Choroid plexus epithelial cell (primary cell): ENCODE measurements at regions not wholly inside any gene's neighbourhood (a gene's known extent, or its start where the extent isn't known, plus 50 kb on each side); places are given as distances from the start of the nearest gene placed in this dataset.

Experiments used
- DNase-seq: peaks from one replicate; pipeline ENCODE4 v3.0.0-alpha.2; 2010; ENCODE audit warnings: low read depth
- H3K4me3 ChIP-seq: 2 replicates; pipeline ENCODE4 v1.5.1; 2011; ENCODE audit warnings: low read depth, mild to moderate bottlenecking, control low read depth, low read length, moderate library complexity
- TF ChIP-seq, protein P1 (sequence below): conservative IDR thresholded peaks from 2 replicates; pipeline ENCODE4 v1.5.1; 2011; ENCODE audit warnings: low read depth, mild to moderate bottlenecking, control low read depth, inconsistent platforms, low read length, moderate library complexity

GRCh38 chr4:127347936-127348335 is 284.8 kb upstream of the INTU start:
- TF ChIP-seq, protein P1, sequence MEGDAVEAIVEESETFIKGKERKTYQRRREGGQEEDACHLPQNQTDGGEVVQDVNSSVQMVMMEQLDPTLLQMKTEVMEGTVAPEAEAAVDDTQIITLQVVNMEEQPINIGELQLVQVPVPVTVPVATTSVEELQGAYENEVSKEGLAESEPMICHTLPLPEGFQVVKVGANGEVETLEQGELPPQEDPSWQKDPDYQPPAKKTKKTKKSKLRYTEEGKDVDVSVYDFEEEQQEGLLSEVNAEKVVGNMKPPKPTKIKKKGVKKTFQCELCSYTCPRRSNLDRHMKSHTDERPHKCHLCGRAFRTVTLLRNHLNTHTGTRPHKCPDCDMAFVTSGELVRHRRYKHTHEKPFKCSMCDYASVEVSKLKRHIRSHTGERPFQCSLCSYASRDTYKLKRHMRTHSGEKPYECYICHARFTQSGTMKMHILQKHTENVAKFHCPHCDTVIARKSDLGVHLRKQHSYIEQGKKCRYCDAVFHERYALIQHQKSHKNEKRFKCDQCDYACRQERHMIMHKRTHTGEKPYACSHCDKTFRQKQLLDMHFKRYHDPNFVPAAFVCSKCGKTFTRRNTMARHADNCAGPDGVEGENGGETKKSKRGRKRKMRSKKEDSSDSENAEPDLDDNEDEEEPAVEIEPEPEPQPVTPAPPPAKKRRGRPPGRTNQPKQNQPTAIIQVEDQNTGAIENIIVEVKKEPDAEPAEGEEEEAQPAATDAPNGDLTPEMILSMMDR: no peak
- no peak overlapping the region for H3K4me3 ChIP-seq
- DNase-seq: no peak

DNA sequence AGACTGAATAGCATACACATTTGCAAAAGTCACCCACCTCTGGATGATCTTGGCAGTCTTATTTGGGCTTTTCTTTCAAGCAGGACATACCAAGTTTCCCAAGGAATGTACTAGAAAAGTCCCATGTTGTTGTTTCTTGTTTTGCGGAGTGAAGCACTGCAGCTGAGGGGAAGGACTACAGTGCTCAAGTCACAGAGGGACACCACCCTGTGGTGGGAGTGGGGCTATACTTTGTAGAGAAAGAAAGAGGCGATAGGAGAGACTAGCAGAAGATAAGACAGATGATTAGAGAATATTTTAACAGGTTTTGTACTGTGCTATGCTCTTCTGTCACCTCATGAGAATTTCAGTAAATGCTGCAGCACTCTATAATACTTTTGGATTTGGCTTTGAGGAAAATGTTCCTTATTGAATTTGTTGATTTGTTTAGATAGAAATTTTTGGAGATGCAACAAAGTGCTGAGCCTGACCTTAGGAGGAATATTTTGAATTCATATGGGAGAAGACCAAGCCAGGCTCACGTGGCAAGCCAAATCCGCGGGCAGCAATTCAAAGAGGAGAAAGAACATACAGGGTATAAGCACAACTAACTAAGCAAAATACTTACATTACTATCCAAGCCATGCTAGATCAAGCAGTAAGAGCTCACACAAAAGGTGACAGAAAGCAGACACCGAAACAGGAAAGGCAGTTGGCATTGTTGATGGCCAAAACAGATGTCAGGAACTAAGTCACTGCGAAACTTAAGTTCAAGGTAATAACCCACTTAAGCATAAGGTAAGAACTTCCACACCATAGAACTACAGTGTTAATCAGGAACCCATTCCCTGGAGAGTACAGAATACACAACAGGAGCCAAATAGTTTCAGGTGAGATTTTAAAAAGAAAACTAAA is 280.3 kb upstream of the INTU start:
- peak; percentile 5 for DNase-seq
- no peak overlapping the region for H3K4me3 ChIP-seq
- TF ChIP-seq, protein P1: peak; percentile 15

DNA sequence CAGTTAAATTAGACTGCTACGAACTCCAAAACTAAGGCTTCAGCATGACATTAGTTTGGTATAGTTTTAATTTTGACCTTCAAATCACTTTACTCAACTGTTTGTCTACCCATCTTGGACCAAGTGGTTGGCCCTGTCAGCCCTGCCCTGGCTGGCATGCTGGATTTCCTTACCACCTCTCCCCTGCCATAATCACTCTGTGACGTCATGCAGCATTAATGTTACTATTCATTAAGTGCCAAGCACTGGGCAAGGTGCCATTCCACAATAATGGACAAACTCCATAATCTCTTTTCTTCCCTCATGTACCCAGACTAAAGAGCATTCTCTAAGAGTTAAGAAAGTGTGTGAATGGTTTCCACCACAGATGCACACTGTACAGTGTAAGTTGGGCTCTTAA is 277.0 kb upstream of the INTU start:
- DNase-seq: no peak
- no peak overlapping the region for H3K4me3 ChIP-seq
- TF ChIP-seq, protein P1: no peak

- TF ChIP-seq, protein P1: no peak
- no peak for DNase-seq
These were observed 275.0 kb upstream of the INTU start for GRCh38 chr4:127357765-127358164.

DNA sequence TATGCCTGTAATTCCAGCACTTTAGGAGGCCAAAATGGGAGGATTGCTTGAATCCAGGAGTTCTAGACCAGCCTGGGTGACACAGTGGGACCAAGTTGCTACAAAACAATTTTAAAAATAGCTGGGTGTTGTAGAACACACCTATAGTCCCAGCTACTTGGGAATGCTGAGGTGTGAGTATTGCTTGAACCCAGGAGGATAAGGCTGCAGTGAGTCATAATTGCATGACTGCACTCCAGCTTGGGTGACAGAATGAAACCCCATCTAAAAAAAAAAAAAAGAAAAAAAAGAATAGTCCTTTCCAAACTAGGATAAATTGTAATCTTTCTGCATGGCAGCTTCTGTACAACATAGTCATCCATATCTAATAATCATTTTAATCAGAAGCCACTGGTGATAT is 270.1 kb upstream of the INTU start:
- DNase-seq: no peak
- TF ChIP-seq, protein P1: no peak
- H3K4me3 ChIP-seq: no peak overlapping the region

More at GRCh38 chr4:127357765-127358164, 275.0 kb upstream of the INTU start:
- H3K4me3 ChIP-seq: no peak overlapping the region

GRCh38 chr4:127364397-127364796 is 268.4 kb upstream of the INTU start:
- DNase-seq: no peak
- no peak overlapping the region for H3K4me3 ChIP-seq
- TF ChIP-seq, protein P1: no peak

DNA sequence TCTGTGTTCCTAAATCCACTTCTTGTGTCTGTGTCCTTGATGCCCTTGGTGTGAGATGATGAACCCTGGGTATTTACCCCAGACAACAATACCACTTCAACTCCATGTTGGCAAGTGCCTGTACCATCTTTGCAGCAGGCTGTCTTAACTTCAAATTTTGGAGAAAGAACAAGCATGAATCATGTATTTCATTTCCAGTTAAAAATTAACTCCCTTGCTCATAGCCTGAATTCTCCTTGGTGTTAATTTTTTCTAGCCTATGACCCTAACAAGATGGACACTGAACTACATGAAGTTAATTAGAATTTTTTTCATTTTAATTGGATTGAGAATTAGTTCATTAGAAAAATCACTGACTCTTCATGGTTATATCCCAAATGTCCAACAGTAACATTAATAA is 267.8 kb upstream of the INTU start:
- DNase-seq: no peak
- no peak overlapping the region for H3K4me3 ChIP-seq
- TF ChIP-seq, protein P1: no peak
